ENCODE measurements at regions not wholly inside any gene's neighbourhood (a gene's known extent, or its start where the extent isn't known, plus 50 kb on each side); places are given as distances from the start of the nearest gene placed in this dataset.

DNA sequence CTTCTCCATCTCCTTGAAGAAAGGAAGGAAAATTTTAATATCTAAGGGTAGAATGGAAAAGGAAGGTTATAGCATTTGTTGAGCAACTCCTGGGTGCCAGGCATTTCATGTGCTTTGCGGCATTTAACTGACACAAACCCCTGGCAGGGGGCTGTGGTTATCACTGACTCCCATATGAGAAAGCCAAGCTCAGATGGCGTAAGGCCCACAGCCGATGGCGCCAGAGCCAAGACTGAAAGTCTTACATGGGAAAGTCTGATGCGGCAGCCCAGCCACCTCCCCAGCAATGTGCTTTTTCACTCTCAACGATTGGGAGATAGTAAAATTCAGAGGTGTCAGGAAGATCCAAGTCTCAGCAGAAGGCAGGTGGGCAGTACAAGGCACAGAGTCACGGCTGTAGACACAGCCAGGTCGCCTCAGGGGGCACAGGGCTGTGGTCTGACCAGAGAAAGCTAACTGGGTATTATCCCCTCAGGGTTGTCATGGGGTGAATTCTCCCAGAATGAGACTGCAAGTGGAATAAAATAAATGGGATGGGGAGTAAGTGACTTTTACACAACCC, 324.2 kb upstream of the NCKAP5 start:
- no peak overlapping the region for H3K56ac ChIP-seq (ENCODE audit: insufficient read length, low read depth, low read length)
- no peak overlapping the region for H3K18ac ChIP-seq (ENCODE audit: insufficient read length, low read depth, low read length)
- H2AFZ ChIP-seq (ENCODE audit: low read length): no peak overlapping the region
- H3K23me2 ChIP-seq (ENCODE audit: insufficient read length, low read depth, low read length, poor library complexity, severe bottlenecking): no peaks in the 10 kb centered on the region
- DNase-seq: no peak
- Mint-ChIP-seq H3K4me3 (no peak overlapping the region), H3K36me3 (ENCODE audit: insufficient read depth in 1 of 3, low read depth in 3 of 3) (peaks cover 2 to 15% (median 9%) of the 10 kb centered on the region in 3 experiments; a peak in 6 of 7 replicates), H3K9me3 (peaks cover 17% of the 10 kb centered on the region in 2 experiments), H3K27ac (no peak overlapping the region), H3K4me1 (peaks cover 6% of the 10 kb centered on the region in 2 experiments), H3K27me3 (ENCODE audit: low read depth) (peaks cover 7% of the 10 kb centered on the region)
- no peak overlapping the region for H3K9ac ChIP-seq (ENCODE audit: extremely low read depth, insufficient read length, low read length)
- no peaks in the 10 kb centered on the region for H4K20me1 ChIP-seq (ENCODE audit: control insufficient read depth, insufficient read depth, insufficient read length)
- TF ChIP-seq, protein P1, sequence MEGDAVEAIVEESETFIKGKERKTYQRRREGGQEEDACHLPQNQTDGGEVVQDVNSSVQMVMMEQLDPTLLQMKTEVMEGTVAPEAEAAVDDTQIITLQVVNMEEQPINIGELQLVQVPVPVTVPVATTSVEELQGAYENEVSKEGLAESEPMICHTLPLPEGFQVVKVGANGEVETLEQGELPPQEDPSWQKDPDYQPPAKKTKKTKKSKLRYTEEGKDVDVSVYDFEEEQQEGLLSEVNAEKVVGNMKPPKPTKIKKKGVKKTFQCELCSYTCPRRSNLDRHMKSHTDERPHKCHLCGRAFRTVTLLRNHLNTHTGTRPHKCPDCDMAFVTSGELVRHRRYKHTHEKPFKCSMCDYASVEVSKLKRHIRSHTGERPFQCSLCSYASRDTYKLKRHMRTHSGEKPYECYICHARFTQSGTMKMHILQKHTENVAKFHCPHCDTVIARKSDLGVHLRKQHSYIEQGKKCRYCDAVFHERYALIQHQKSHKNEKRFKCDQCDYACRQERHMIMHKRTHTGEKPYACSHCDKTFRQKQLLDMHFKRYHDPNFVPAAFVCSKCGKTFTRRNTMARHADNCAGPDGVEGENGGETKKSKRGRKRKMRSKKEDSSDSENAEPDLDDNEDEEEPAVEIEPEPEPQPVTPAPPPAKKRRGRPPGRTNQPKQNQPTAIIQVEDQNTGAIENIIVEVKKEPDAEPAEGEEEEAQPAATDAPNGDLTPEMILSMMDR (conservative IDR thresholded peaks at IDR 0.05): no peak
- no peak overlapping the region for H3K23ac ChIP-seq (ENCODE audit: insufficient read length, low read depth, low read length)
- no peaks in the 10 kb centered on the region for H3K4me1 ChIP-seq (ENCODE audit: insufficient read depth, low read length)
- no peak overlapping the region for H2BK120ac ChIP-seq (ENCODE audit: low read depth, low read length, poor library complexity, severe bottlenecking)
- H3K27me3 ChIP-seq (ENCODE audit: insufficient read depth, low read length): no peaks in the 10 kb centered on the region
- no peak overlapping the region for H3K4me2 ChIP-seq (ENCODE audit: insufficient read depth, insufficient read length, low read length)
- H2BK12ac ChIP-seq (ENCODE audit: insufficient read length, low read depth, low read length): no peak overlapping the region
- H3K79me2 ChIP-seq (ENCODE audit: insufficient read depth, low read length): no peaks in the 10 kb centered on the region
- no peak overlapping the region for H2BK5ac ChIP-seq (ENCODE audit: insufficient read length, low read length)
- no peak overlapping the region for H2BK15ac ChIP-seq (ENCODE audit: low read depth, low read length)
- WGBS (ENCODE audit: extremely low coverage, insufficient read length, low lambda C conversion rate): no CpG with 5 or more reads among the region's 8 CpGs
- no peak overlapping the region for H3K27ac ChIP-seq (ENCODE audit: insufficient read length, low read depth, low read length)
- no peaks in the 10 kb centered on the region for H3K79me1 ChIP-seq (ENCODE audit: insufficient read depth, low read depth, low read length, poor library complexity, severe bottlenecking)
- H2BK20ac ChIP-seq (ENCODE audit: low read depth, low read length, poor library complexity, severe bottlenecking): no peak overlapping the region
- H3K4ac ChIP-seq (ENCODE audit: low read depth, low read length): no peak overlapping the region
- H3T11ph ChIP-seq (ENCODE audit: low read length): no peak overlapping the region
- H2AK5ac ChIP-seq (ENCODE audit: insufficient read length, low read length): no peak overlapping the region
- no peaks in the 10 kb centered on the region for H3K9me3 ChIP-seq (ENCODE audit: control insufficient read depth, low read depth, low read length)
- H4K5ac ChIP-seq (ENCODE audit: insufficient read length, low read depth, low read length): no peak overlapping the region
- H4K8ac ChIP-seq (replicated peaks; ENCODE audit: insufficient read length, low read depth, low read length): no peak overlapping the region
- H3K14ac ChIP-seq (ENCODE audit: insufficient read depth, low read length): no peak overlapping the region
- H4K91ac ChIP-seq (ENCODE audit: insufficient read length, low read depth, low read length): no peak overlapping the region
